ENCODE measurements at regions not wholly inside any gene's neighbourhood (a gene's known extent, or its start where the extent isn't known, plus 50 kb on each side); places are given as distances from the start of the nearest gene placed in this dataset.

- H3K27me3 Mint-ChIP-seq (ENCODE audit: low read depth): no peaks in the 10 kb centered on the region; the same call in 1 of the 2 replicates
- no peak overlapping the region for H3K4me3 Mint-ChIP-seq
- no peaks in the 10 kb centered on the region for H4K20me1 ChIP-seq (ENCODE audit: control insufficient read depth, insufficient read depth, insufficient read length)
- H3K79me1 ChIP-seq (ENCODE audit: insufficient read depth, low read depth, low read length, poor library complexity, severe bottlenecking): no peaks in the 10 kb centered on the region
- H3K14ac ChIP-seq (ENCODE audit: insufficient read depth, low read length): no peak overlapping the region; the same call in 1 of the 2 replicates
- no CpG with 5 or more reads among the region's 6 CpGs for WGBS (ENCODE audit: extremely low coverage, insufficient read length, low lambda C conversion rate)
- TF ChIP-seq CTCF (conservative IDR thresholded peaks at IDR 0.05): no peak
- H2AK5ac ChIP-seq (ENCODE audit: insufficient read length, low read length): no peak overlapping the region
- H3K9me3 ChIP-seq (ENCODE audit: control insufficient read depth, low read depth, low read length): no peaks in the 10 kb centered on the region
- H2AFZ ChIP-seq (ENCODE audit: low read length): no peak overlapping the region
- no peak overlapping the region for H2BK20ac ChIP-seq (ENCODE audit: low read depth, low read length, poor library complexity, severe bottlenecking)
- no peaks in the 10 kb centered on the region for H3K79me2 ChIP-seq (ENCODE audit: insufficient read depth, low read length)
- no peak overlapping the region for H4K8ac ChIP-seq (replicated peaks; ENCODE audit: insufficient read length, low read depth, low read length)
- H3K23me2 ChIP-seq (ENCODE audit: insufficient read length, low read depth, low read length, poor library complexity, severe bottlenecking): no peaks in the 10 kb centered on the region
- H3T11ph ChIP-seq (ENCODE audit: low read length): no peak overlapping the region
- H3K27ac ChIP-seq (ENCODE audit: insufficient read length, low read depth, low read length): no peak overlapping the region
- H3K4me1 ChIP-seq (ENCODE audit: insufficient read depth, low read length): peaks cover 3% of the 10 kb centered on the region; the same call in 1 of the 2 replicates
- no peak overlapping the region for H3K56ac ChIP-seq (ENCODE audit: insufficient read length, low read depth, low read length)
- H3K18ac ChIP-seq (ENCODE audit: insufficient read length, low read depth, low read length): no peak overlapping the region
- no peak overlapping the region for H3K27ac Mint-ChIP-seq
- no peak overlapping the region for H4K5ac ChIP-seq (ENCODE audit: insufficient read length, low read depth, low read length)
- H2BK120ac ChIP-seq (ENCODE audit: low read depth, low read length, poor library complexity, severe bottlenecking): no peak overlapping the region
- H3K4me1 Mint-ChIP-seq: peaks cover 7 to 8% of the 10 kb centered on the region in 2 experiments
- no peak overlapping the region for H2BK15ac ChIP-seq (ENCODE audit: low read depth, low read length)
- no peak for DNase-seq
- H3K23ac ChIP-seq (ENCODE audit: insufficient read length, low read depth, low read length): no peak overlapping the region
- H4K91ac ChIP-seq (ENCODE audit: insufficient read length, low read depth, low read length): no peak overlapping the region
- H3K27me3 ChIP-seq (ENCODE audit: insufficient read depth, low read length): no peaks in the 10 kb centered on the region; the same call in 1 of the 2 replicates
- no peaks in the 10 kb centered on the region; a peak in 1 of 7 replicates for H3K36me3 Mint-ChIP-seq (ENCODE audit: insufficient read depth in 1 of 3, low read depth in 3 of 3)
- peaks cover 0 to 5% of the 10 kb centered on the region in 2 experiments; a peak in 2 of 5 replicates for H3K9me3 Mint-ChIP-seq
- H2BK12ac ChIP-seq (ENCODE audit: insufficient read length, low read depth, low read length): no peak overlapping the region
- H3K4me2 ChIP-seq (ENCODE audit: insufficient read depth, insufficient read length, low read length): no peak overlapping the region
- no peak overlapping the region for H3K4ac ChIP-seq (ENCODE audit: low read depth, low read length)
- H3K9ac ChIP-seq (ENCODE audit: extremely low read depth, insufficient read length, low read length): no peak overlapping the region
- no peak overlapping the region for H2BK5ac ChIP-seq (ENCODE audit: insufficient read length, low read length)
Measured at GRCh38 chr10:2700626-2701305, 366.6 kb upstream of the PFKP start.
